ENCODE measurements at regions not wholly inside any gene's neighbourhood (a gene's known extent, or its start where the extent isn't known, plus 50 kb on each side); places are given as distances from the start of the nearest gene placed in this dataset.

GRCh38 chr2:194455358-194455757 lies 1201.7 kb upstream of the SLC39A10 start:
- TF ChIP-seq POLR2A (IDR thresholded peaks at IDR 0.05) (no peak), CTCF (IDR thresholded peaks at IDR 0.05) (no peak)

Data from breast epithelium (tissue), 3 donors.